Limb (tissue), 2 donors: ENCODE measurements at regions not wholly inside any gene's neighbourhood (a gene's known extent, or its start where the extent isn't known, plus 50 kb on each side); places are given as distances from the start of the nearest gene placed in this dataset.

Experiments used
- DNase-seq, 2 donors: peaks; one replicate each; pipeline ENCODE4 v3.0.0-alpha.2; 2016; ENCODE audit errors: extremely low spot score in 2 of 2

- DNase-seq: no peak
These were observed 50.7 kb upstream of the NOCT start for GRCh38 chr4:138964716-138965426.

- no peak for DNase-seq
These were observed 52.2 kb upstream of the NOCT start for GRCh38 chr4:138963412-138963811.

- no peak for DNase-seq
These were observed 53.9 kb upstream of the NOCT start for GRCh38 chr4:138961664-138962063.

GRCh38 chr4:138961129-138961528 lies 54.5 kb upstream of the NOCT start:
- DNase-seq: no peak

- DNase-seq: no peak
These were observed 55.3 kb upstream of the NOCT start for GRCh38 chr4:138960175-138960710.

GRCh38 chr4:138959097-138959815 lies 56.3 kb upstream of the NOCT start:
- DNase-seq: no peak

- no peak for DNase-seq
These were observed 57.1 kb upstream of the NOCT start for GRCh38 chr4:138958519-138958918.

GRCh38 chr4:138957302-138957701 lies 58.3 kb upstream of the NOCT start:
- no peak for DNase-seq

- no peak for DNase-seq
These were observed 61.2 kb upstream of the NOCT start for GRCh38 chr4:138954428-138954827.

GRCh38 chr4:138953961-138954371 lies 61.6 kb upstream of the NOCT start:
- peak in 1 of 2 donors; percentile 42 for DNase-seq

- DNase-seq: no peak
These were observed 63.2 kb upstream of the NOCT start for GRCh38 chr4:138952411-138952810.

GRCh38 chr4:138951764-138952163 lies 63.8 kb upstream of the NOCT start:
- DNase-seq: no peak

GRCh38 chr4:138949866-138950265 lies 65.7 kb upstream of the NOCT start:
- no peak for DNase-seq

- no peak for DNase-seq
These were observed 66.7 kb upstream of the NOCT start for GRCh38 chr4:138948918-138949317.

- DNase-seq: no peak
These were observed 69.3 kb upstream of the NOCT start for GRCh38 chr4:138946306-138946705.

GRCh38 chr4:138945840-138946239 lies 69.7 kb upstream of the NOCT start:
- DNase-seq: no peak

- no peak for DNase-seq
These were observed 70.2 kb upstream of the NOCT start for GRCh38 chr4:138945401-138945800.

- DNase-seq: no peak
These were observed 71.7 kb upstream of the NOCT start for GRCh38 chr4:138943893-138944292.

GRCh38 chr4:138941037-138941436 lies 74.5 kb upstream of the NOCT start:
- no peak for DNase-seq

- no peak for DNase-seq
These were observed 75.6 kb upstream of the NOCT start for GRCh38 chr4:138939960-138940359.

- DNase-seq: peak in 1 of 2 donors; percentile 51
These were observed 77.3 kb upstream of the NOCT start for GRCh38 chr4:138938366-138938690.

GRCh38 chr4:138935135-138935807 lies 80.3 kb upstream of the NOCT start:
- no peak for DNase-seq
